ENCODE measurements at regions not wholly inside any gene's neighbourhood (a gene's known extent, or its start where the extent isn't known, plus 50 kb on each side); places are given as distances from the start of the nearest gene placed in this dataset.

DNA sequence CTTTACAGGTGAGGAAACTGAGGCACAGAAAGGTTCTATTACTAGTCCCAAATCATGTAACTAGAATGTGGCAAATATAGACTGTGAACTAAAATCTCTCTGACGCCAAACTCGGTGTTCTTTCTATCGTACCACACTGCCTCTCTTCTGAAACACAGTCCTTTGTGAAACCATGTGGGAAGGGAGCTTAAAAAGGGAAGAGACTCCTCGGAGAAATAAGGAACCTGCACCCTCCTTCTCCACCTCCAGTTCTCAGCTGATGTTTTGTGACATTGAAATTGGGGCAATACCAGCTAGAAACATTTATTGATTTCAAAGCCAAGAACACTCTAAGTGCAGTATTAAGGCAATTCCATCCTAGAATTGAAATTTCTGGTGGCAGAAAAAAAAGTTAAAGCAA lies 76.4 kb upstream of the DRD2 start:
- intact Hi-C loops (cut with DNase I; ENCODE audit: low total_unique reads) = no loop called here
- Histone ChIP-seq H3K27ac (no peak overlapping the region), H3K9me3 (no peaks in the 10 kb centered on the region), H3K4me3 (no peak overlapping the region), H3K4me1 (no peaks in the 10 kb centered on the region), H3K27me3 (no peaks in the 10 kb centered on the region), H3K36me3 (ENCODE audit: low read depth, missing control alignments) (no peaks in the 10 kb centered on the region)
- TF ChIP-seq, protein P1, sequence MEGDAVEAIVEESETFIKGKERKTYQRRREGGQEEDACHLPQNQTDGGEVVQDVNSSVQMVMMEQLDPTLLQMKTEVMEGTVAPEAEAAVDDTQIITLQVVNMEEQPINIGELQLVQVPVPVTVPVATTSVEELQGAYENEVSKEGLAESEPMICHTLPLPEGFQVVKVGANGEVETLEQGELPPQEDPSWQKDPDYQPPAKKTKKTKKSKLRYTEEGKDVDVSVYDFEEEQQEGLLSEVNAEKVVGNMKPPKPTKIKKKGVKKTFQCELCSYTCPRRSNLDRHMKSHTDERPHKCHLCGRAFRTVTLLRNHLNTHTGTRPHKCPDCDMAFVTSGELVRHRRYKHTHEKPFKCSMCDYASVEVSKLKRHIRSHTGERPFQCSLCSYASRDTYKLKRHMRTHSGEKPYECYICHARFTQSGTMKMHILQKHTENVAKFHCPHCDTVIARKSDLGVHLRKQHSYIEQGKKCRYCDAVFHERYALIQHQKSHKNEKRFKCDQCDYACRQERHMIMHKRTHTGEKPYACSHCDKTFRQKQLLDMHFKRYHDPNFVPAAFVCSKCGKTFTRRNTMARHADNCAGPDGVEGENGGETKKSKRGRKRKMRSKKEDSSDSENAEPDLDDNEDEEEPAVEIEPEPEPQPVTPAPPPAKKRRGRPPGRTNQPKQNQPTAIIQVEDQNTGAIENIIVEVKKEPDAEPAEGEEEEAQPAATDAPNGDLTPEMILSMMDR (IDR thresholded peaks at IDR 0.05) = no peak
- no peak for TF ChIP-seq POLR2A (IDR thresholded peaks at IDR 0.05)
- WGBS, 2 donors = 89 to 92% methylated on average over 4 of the region's 4 CpGs
- no peak for DNase-seq

DNA sequence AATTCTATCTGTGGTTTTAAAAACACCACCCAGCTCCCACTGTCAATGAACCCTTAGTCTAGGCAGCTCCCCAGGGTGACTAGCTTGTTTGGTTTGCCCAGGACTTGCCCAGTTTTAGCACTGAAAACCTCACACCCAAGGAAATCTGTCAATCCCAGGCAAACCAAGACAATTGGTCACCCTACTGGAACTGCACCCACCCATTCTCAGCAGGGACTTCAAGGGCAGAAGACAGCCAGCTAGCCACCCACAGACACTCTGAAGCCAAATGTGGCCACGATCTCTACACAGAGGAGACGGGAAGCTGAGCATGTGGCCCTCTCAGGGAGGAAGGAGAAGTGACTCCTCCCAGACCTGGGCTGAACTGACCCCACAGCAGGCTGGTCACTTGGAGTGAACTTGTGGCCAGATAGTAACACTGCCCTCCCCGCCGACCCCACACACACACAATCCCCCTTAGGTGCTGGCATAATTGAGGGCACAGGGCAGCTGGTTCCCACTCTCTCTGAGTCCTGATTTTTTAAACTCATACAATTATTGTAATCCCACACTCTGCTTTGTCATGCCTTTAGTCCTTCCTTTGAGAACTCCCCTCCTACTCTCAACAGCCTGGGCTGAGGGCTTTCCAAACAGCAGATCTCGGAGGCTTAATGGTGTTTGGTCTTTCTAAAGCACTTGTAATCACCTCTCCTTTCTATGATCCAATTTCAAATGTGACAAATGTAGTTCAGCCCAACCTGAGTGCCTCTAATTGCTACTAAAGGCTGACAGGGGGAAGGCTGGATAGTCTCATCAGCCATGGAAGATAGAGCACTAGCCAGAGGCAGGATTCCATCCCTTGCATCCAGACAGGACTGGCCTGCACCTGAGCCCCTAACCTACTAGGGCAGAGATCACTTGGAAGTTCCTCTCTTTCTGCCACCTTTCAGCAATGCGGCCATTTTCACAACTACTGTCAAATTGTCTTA lies 74.7 kb upstream of the DRD2 start:
- no peaks in the 10 kb centered on the region for H3K36me3 ChIP-seq (ENCODE audit: low read depth, missing control alignments)
- H3K27ac ChIP-seq = no peak overlapping the region
- intact Hi-C loops (cut with DNase I; ENCODE audit: low total_unique reads) = no loop called here
- H3K27me3 ChIP-seq = no peaks in the 10 kb centered on the region
- H3K4me3 ChIP-seq = no peak overlapping the region
- no peaks in the 10 kb centered on the region for H3K4me1 ChIP-seq
- 74 to 81% methylated on average over 3 to 6 of the region's 6 CpGs for WGBS, 2 donors
- TF ChIP-seq POLR2A (IDR thresholded peaks at IDR 0.05) = no peak
- TF ChIP-seq, protein P1 (IDR thresholded peaks at IDR 0.05) = no peak
- no peak for DNase-seq
- H3K9me3 ChIP-seq = no peaks in the 10 kb centered on the region

DNA sequence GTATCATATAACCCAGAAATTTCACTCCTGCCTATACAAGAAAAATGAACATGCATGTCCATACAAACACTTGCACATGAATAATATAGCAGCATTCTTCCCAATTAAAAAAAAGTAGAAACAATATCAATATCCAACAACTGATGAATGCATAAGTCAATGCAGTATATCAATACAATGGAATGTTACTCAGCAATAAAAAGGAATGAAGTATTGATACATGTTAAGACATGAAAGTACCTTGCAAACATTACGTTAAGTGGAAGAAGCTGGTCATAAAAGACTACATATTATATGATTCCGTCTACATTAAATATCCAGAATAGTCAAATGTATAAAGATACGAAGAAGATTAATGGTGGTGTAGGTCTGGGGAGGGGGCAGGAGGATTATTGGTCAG lies 73.9 kb upstream of the DRD2 start:
- no peaks in the 10 kb centered on the region for H3K27me3 ChIP-seq
- no peak overlapping the region for H3K27ac ChIP-seq
- intact Hi-C loops (cut with DNase I; ENCODE audit: low total_unique reads) = no loop called here
- H3K4me3 ChIP-seq = no peak overlapping the region
- H3K36me3 ChIP-seq (ENCODE audit: low read depth, missing control alignments) = no peaks in the 10 kb centered on the region
- no peak for TF ChIP-seq POLR2A (IDR thresholded peaks at IDR 0.05)
- TF ChIP-seq, protein P1 (IDR thresholded peaks at IDR 0.05) = no peak
- DNase-seq = no peak
- 83 to 97% methylated on average over 3 of the region's 3 CpGs for WGBS, 2 donors
- H3K9me3 ChIP-seq = no peaks in the 10 kb centered on the region
- H3K4me1 ChIP-seq = no peaks in the 10 kb centered on the region

DNA sequence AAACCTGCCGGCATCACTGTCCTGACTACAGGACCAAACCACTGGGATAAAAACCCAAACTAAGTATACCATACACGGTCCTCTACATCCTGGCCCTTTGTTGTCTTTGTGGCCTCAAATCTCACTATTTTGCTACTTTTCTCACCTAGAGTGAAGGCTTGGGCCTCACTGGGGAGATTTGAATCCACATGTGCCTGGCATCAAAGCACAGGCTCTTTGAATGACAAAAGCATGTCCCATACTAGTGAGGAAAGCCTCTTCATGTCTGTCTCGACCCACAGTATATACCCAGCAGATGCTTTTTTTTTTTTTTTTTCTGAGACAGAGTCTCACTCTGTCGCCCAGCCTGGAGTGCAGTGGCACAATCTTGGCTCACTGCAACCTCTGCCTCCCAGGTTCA lies 72.5 kb upstream of the DRD2 start:
- H3K4me3 ChIP-seq = no peak overlapping the region
- WGBS, 2 donors = 51 to 70% methylated on average over 4 of the region's 4 CpGs
- no peaks in the 10 kb centered on the region for H3K4me1 ChIP-seq
- intact Hi-C loops (cut with DNase I; ENCODE audit: low total_unique reads) = no loop called here
- no peak for TF ChIP-seq POLR2A (IDR thresholded peaks at IDR 0.05)
- TF ChIP-seq, protein P1 (IDR thresholded peaks at IDR 0.05) = no peak
- DNase-seq = no peak
- no peaks in the 10 kb centered on the region for H3K9me3 ChIP-seq
- H3K27me3 ChIP-seq = no peaks in the 10 kb centered on the region
- no peak overlapping the region for H3K27ac ChIP-seq
- no peaks in the 10 kb centered on the region for H3K36me3 ChIP-seq (ENCODE audit: low read depth, missing control alignments)
